Urothelium cell line (cell line): ENCODE measurements at regions not wholly inside any gene's neighbourhood (a gene's known extent, or its start where the extent isn't known, plus 50 kb on each side); places are given as distances from the start of the nearest gene placed in this dataset.
"Not testable (repeated sequence)": the region's sequence is repeated elsewhere in the genome, so short reads cannot be mapped to it uniquely, and the experiment has no call there.

Experiments used
- DNase-seq: peaks from one replicate; pipeline ENCODE4 v3.0.0; 2011; ENCODE audit warnings: low spot score, mixed read lengths
- FAIRE-seq: peaks from 2 replicates; lab custom pipeline; 2011; peaks lifted over from hg19 to GRCh38; lab: Jason Lieb, UNC

- FAIRE-seq, result peak; percentile 93
Observed at GRCh38 chr14:45641541-45641940, 388.5 kb upstream of the MIS18BP1 start.

GRCh38 chr14:45634651-45635441 is 381.8 kb upstream of the MIS18BP1 start:
- not testable (repeated sequence) for DNase-seq, FAIRE-seq

More at GRCh38 chr14:45641541-45641940, 388.5 kb upstream of the MIS18BP1 start:
- no peak for DNase-seq

- peak; percentile 79 for FAIRE-seq
- DNase-seq, result no peak
Observed at GRCh38 chr14:45633220-45633984, 380.4 kb upstream of the MIS18BP1 start.

- FAIRE-seq, result no peak
Observed at GRCh38 chr14:45621731-45622130, 368.7 kb upstream of the MIS18BP1 start.

GRCh38 chr14:45619831-45620230 is 366.8 kb upstream of the MIS18BP1 start:
- DNase-seq (no peak), FAIRE-seq (no peak)

More at GRCh38 chr14:45621731-45622130, 368.7 kb upstream of the MIS18BP1 start:
- DNase-seq, result no peak

- DNase-seq (no peak), FAIRE-seq (no peak)
Observed at GRCh38 chr14:45610318-45610717, 357.3 kb upstream of the MIS18BP1 start.

- DNase-seq (no peak), FAIRE-seq (no peak)
Observed at GRCh38 chr14:45587142-45587541, 334.1 kb upstream of the MIS18BP1 start.

- FAIRE-seq (no peak), DNase-seq (peak; percentile 13)
Observed at GRCh38 chr14:45559626-45560025, 306.6 kb upstream of the MIS18BP1 start.

GRCh38 chr14:45558183-45558582 is 305.2 kb upstream of the MIS18BP1 start:
- DNase-seq (no peak), FAIRE-seq (no peak)

- DNase-seq (no peak), FAIRE-seq (no peak)
Observed at GRCh38 chr14:45553981-45554380, 301.0 kb upstream of the MIS18BP1 start.

- not testable (repeated sequence) for DNase-seq
Observed at GRCh38 chr14:45551240-45551820, 298.3 kb upstream of the MIS18BP1 start.

GRCh38 chr14:45531022-45531421 is 278.0 kb upstream of the MIS18BP1 start:
- FAIRE-seq (no peak), DNase-seq (no peak)

More at GRCh38 chr14:45551240-45551820, 298.3 kb upstream of the MIS18BP1 start:
- FAIRE-seq, result peak; percentile 82

GRCh38 chr14:45526715-45527549 is 273.9 kb upstream of the MIS18BP1 start:
- FAIRE-seq (peak; percentile 94), DNase-seq (peak; percentile 81)

- no peak for FAIRE-seq
- DNase-seq, result no peak
Observed at GRCh38 chr14:45519766-45520165, 266.8 kb upstream of the MIS18BP1 start.

GRCh38 chr14:45492876-45493275 is 239.9 kb upstream of the MIS18BP1 start:
- FAIRE-seq, result peak; percentile 62

GRCh38 chr14:45491914-45492313 is 238.9 kb upstream of the MIS18BP1 start:
- DNase-seq (no peak), FAIRE-seq (no peak)

More at GRCh38 chr14:45492876-45493275, 239.9 kb upstream of the MIS18BP1 start:
- DNase-seq, result no peak

- DNase-seq (no peak), FAIRE-seq (no peak)
Observed at GRCh38 chr14:45486599-45486998, 233.6 kb upstream of the MIS18BP1 start.

- FAIRE-seq (no peak), DNase-seq (no peak)
Observed at GRCh38 chr14:45467023-45467422, 214.0 kb upstream of the MIS18BP1 start.

GRCh38 chr14:45434221-45434620 is 181.2 kb upstream of the MIS18BP1 start:
- no peak for DNase-seq
- FAIRE-seq, result no peak

GRCh38 chr14:45426685-45427282 is 173.8 kb upstream of the MIS18BP1 start:
- FAIRE-seq (peak; percentile 17), DNase-seq (peak; percentile 57)
